Erythroblast (primary cell): ENCODE measurements at regions not wholly inside any gene's neighbourhood (a gene's known extent, or its start where the extent isn't known, plus 50 kb on each side); places are given as distances from the start of the nearest gene placed in this dataset.
"Not testable (repeated sequence)": the region's sequence is repeated elsewhere in the genome, so short reads cannot be mapped to it uniquely, and the experiment has no call there.

Experiments used
- GATA1 ChIP-seq: IDR thresholded peaks from 2 replicates; pipeline ENCODE4 v1.6.1; 2011; ENCODE audit warnings: low read depth, mild to moderate bottlenecking, control low read depth, low read length, moderate library complexity
- POLR2A ChIP-seq: IDR thresholded peaks from 2 replicates; pipeline ENCODE4 v1.6.1; 2011; ENCODE audit warnings: mild to moderate bottlenecking, low read length

DNA sequence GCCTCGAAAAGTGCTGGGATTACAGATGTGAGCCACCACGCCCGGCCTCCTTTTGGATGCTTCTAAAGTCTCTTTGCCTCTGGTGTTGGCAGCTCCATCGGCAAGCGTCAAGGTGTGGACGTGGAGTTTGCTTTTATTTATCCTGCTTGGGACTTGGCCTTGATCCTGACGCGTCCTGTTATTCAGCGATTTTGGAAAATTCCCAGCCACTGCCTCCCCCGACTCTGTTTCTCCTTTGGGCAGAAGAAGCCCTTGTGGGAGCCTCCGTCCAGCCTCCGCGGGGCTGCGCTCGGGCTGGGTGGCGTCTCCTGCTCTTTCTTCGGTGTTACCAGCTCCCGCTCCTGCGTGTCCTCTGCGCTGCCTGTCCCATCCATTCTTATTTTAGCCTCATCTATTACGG is 151.7 kb downstream of the TMEM121 start:
- not testable (repeated sequence) for TF ChIP-seq POLR2A, GATA1
